Lung microvascular endothelial cell (primary cell): ENCODE measurements at regions not wholly inside any gene's neighbourhood (a gene's known extent, or its start where the extent isn't known, plus 50 kb on each side); places are given as distances from the start of the nearest gene placed in this dataset.

ENCODE experiments used
- DNase-seq, 2 donors: peaks; one replicate each; pipeline versions ENCODE4 v3.0.0 to v3.0.0-alpha.2; 2010; ENCODE audit warnings: low read depth in 2 of 2

GRCh38 chr3:8197384-8197783 lies 304.2 kb upstream of the LMCD1 start:
- no peak for DNase-seq

GRCh38 chr3:8198605-8199004 lies 303.0 kb upstream of the LMCD1 start:
- no peak for DNase-seq

- DNase-seq, result no peak
Measured at GRCh38 chr3:8200996-8201395, 300.6 kb upstream of the LMCD1 start.

- no peak for DNase-seq
Measured at GRCh38 chr3:8201886-8202285, 299.7 kb upstream of the LMCD1 start.

- DNase-seq, result no peak
Measured at GRCh38 chr3:8204331-8204730, 297.3 kb upstream of the LMCD1 start.

- peak in 1 of 2 donors; percentile 11 for DNase-seq
Measured at GRCh38 chr3:8204853-8205650, 296.6 kb upstream of the LMCD1 start.

- DNase-seq, result no peak
Measured at GRCh38 chr3:8205881-8206280, 295.7 kb upstream of the LMCD1 start.

GRCh38 chr3:8206971-8207617 lies 294.5 kb upstream of the LMCD1 start:
- DNase-seq, result no peak

GRCh38 chr3:8210882-8211341 lies 290.7 kb upstream of the LMCD1 start:
- no peak for DNase-seq

- no peak for DNase-seq
Measured at GRCh38 chr3:8212794-8213193, 288.8 kb upstream of the LMCD1 start.

GRCh38 chr3:8213286-8213685 lies 288.3 kb upstream of the LMCD1 start:
- DNase-seq, result no peak

- DNase-seq, result no peak
Measured at GRCh38 chr3:8215821-8216220, 285.8 kb upstream of the LMCD1 start.

GRCh38 chr3:8218353-8218940 lies 283.2 kb upstream of the LMCD1 start:
- DNase-seq, result no peak

GRCh38 chr3:8220291-8220690 lies 281.3 kb upstream of the LMCD1 start:
- DNase-seq, result no peak

- DNase-seq, result peak in 1 of 2 donors; percentile 0
Measured at GRCh38 chr3:8223766-8224165, 277.9 kb upstream of the LMCD1 start.

- no peak for DNase-seq
Measured at GRCh38 chr3:8224941-8225340, 276.7 kb upstream of the LMCD1 start.

GRCh38 chr3:8233938-8234337 lies 267.7 kb upstream of the LMCD1 start:
- DNase-seq, result no peak

- DNase-seq, result no peak
Measured at GRCh38 chr3:8236264-8236663, 265.4 kb upstream of the LMCD1 start.

- no peak for DNase-seq
Measured at GRCh38 chr3:8237893-8238292, 263.7 kb upstream of the LMCD1 start.

- no peak for DNase-seq
Measured at GRCh38 chr3:8238432-8238831, 263.2 kb upstream of the LMCD1 start.

GRCh38 chr3:8239095-8239494 lies 262.5 kb upstream of the LMCD1 start:
- no peak for DNase-seq
